Ishikawa (cell line): ENCODE measurements at regions not wholly inside any gene's neighbourhood (a gene's known extent, or its start where the extent isn't known, plus 50 kb on each side); places are given as distances from the start of the nearest gene placed in this dataset.

Experiments used
- CEBPB ChIP-seq: IDR thresholded peaks from 2 replicates; pipeline ENCODE4 v1.6.1; 2012
- EGR1 ChIP-seq: IDR thresholded peaks from 2 replicates; pipeline ENCODE4 v1.6.1; 2012
- EP300 ChIP-seq: IDR thresholded peaks from 2 replicates; pipeline ENCODE4 v1.6.1; 2012; ENCODE audit warnings: borderline replicate concordance
- FOXM1 ChIP-seq: IDR thresholded peaks from 2 replicates; pipeline ENCODE4 v1.6.1; 2012; ENCODE audit warnings: low read depth, borderline replicate concordance
- MAX ChIP-seq: IDR thresholded peaks from 2 replicates; pipeline ENCODE4 v1.6.1; 2012
- RAD21 ChIP-seq: IDR thresholded peaks from 2 replicates; pipeline ENCODE4 v1.6.1; 2012; ENCODE audit warnings: low read depth
- TCF12 ChIP-seq: IDR thresholded peaks from 2 replicates; pipeline ENCODE4 v1.6.1; 2012; ENCODE audit warnings: low read depth
- TEAD4 ChIP-seq: IDR thresholded peaks from 2 replicates; pipeline ENCODE4 v1.6.1; 2012
- YY1 ChIP-seq: IDR thresholded peaks from 2 replicates; pipeline ENCODE4 v1.6.1; 2012; ENCODE audit warnings: low read depth
- ZBTB7A ChIP-seq: IDR thresholded peaks from 2 replicates; pipeline ENCODE4 v1.6.1; 2012; ENCODE audit warnings: low read depth
- TF ChIP-seq, protein P1 (sequence below): IDR thresholded peaks from 2 replicates; pipeline ENCODE4 v1.6.1; 2012
- TF ChIP-seq, protein P2 (sequence below): IDR thresholded peaks from 2 replicates; pipeline ENCODE4 v1.6.1; 2012; ENCODE audit warnings: low read depth, mild to moderate bottlenecking

GRCh38 chr13:82187227-82187626 lies 1695.0 kb downstream of the SLITRK1 start:
- TF ChIP-seq EP300 (no peak), FOXM1 (no peak), YY1 (no peak), EGR1 (no peak), CEBPB (no peak), RAD21 (no peak), ZBTB7A (no peak), TCF12 (no peak), MAX (no peak), TEAD4 (no peak)
- TF ChIP-seq, protein P1, sequence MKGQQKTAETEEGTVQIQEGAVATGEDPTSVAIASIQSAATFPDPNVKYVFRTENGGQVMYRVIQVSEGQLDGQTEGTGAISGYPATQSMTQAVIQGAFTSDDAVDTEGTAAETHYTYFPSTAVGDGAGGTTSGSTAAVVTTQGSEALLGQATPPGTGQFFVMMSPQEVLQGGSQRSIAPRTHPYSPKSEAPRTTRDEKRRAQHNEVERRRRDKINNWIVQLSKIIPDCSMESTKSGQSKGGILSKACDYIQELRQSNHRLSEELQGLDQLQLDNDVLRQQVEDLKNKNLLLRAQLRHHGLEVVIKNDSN, result no peak
- TF ChIP-seq, protein P2, sequence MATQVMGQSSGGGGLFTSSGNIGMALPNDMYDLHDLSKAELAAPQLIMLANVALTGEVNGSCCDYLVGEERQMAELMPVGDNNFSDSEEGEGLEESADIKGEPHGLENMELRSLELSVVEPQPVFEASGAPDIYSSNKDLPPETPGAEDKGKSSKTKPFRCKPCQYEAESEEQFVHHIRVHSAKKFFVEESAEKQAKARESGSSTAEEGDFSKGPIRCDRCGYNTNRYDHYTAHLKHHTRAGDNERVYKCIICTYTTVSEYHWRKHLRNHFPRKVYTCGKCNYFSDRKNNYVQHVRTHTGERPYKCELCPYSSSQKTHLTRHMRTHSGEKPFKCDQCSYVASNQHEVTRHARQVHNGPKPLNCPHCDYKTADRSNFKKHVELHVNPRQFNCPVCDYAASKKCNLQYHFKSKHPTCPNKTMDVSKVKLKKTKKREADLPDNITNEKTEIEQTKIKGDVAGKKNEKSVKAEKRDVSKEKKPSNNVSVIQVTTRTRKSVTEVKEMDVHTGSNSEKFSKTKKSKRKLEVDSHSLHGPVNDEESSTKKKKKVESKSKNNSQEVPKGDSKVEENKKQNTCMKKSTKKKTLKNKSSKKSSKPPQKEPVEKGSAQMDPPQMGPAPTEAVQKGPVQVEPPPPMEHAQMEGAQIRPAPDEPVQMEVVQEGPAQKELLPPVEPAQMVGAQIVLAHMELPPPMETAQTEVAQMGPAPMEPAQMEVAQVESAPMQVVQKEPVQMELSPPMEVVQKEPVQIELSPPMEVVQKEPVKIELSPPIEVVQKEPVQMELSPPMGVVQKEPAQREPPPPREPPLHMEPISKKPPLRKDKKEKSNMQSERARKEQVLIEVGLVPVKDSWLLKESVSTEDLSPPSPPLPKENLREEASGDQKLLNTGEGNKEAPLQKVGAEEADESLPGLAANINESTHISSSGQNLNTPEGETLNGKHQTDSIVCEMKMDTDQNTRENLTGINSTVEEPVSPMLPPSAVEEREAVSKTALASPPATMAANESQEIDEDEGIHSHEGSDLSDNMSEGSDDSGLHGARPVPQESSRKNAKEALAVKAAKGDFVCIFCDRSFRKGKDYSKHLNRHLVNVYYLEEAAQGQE, result no peak
